ENCODE measurements at regions not wholly inside any gene's neighbourhood (a gene's known extent, or its start where the extent isn't known, plus 50 kb on each side); places are given as distances from the start of the nearest gene placed in this dataset.

GRCh38 chr5:135680713-135681112, 101.9 kb upstream of the CXCL14 start:
- no peaks in the 10 kb centered on the region for H3K36me3 ChIP-seq (ENCODE audit: insufficient read depth, insufficient read length, low read length)
- no peak for DNase-seq (ENCODE audit: low read depth, low spot score)
- no peak for TF ChIP-seq SUZ12 (IDR thresholded peaks at IDR 0.05; ENCODE audit: extremely low read depth, insufficient read depth, insufficient read length)
- TF ChIP-seq ZNF274 (IDR thresholded peaks at IDR 0.05; ENCODE audit: low read depth, low read length) = no peak
- TF ChIP-seq YY1 (IDR thresholded peaks at IDR 0.05; ENCODE audit: insufficient read depth, insufficient read length) = no peak
- H3K9ac ChIP-seq (ENCODE audit: insufficient read length, low read depth) = no peak overlapping the region
- H3K9me3 ChIP-seq (ENCODE audit: insufficient read depth, low read length) = no peaks in the 10 kb centered on the region
- H3K27me3 ChIP-seq (ENCODE audit: insufficient read depth, insufficient read length) = no peaks in the 10 kb centered on the region
- H3K4me1 ChIP-seq (ENCODE audit: insufficient read depth, insufficient read length) = no peaks in the 10 kb centered on the region
- no peak overlapping the region for H3K4me3 ChIP-seq (ENCODE audit: insufficient read length, low read depth)

- Histone ChIP-seq H3K36me3 (ENCODE audit: insufficient read depth, insufficient read length, low read length) (no peaks in the 10 kb centered on the region), H3K27me3 (ENCODE audit: insufficient read depth, insufficient read length) (no peaks in the 10 kb centered on the region), H3K9ac (ENCODE audit: insufficient read length, low read depth) (no peak overlapping the region), H3K4me1 (ENCODE audit: insufficient read depth, insufficient read length) (no peaks in the 10 kb centered on the region), H3K4me3 (ENCODE audit: insufficient read length, low read depth) (no peak overlapping the region), H3K9me3 (ENCODE audit: insufficient read depth, low read length) (no peaks in the 10 kb centered on the region)
- no peak for DNase-seq (ENCODE audit: low read depth, low spot score)
- no peak for TF ChIP-seq ZNF274 (IDR thresholded peaks at IDR 0.05; ENCODE audit: low read depth, low read length)
- TF ChIP-seq YY1 (IDR thresholded peaks at IDR 0.05; ENCODE audit: insufficient read depth, insufficient read length) = no peak
- TF ChIP-seq SUZ12 (IDR thresholded peaks at IDR 0.05; ENCODE audit: extremely low read depth, insufficient read depth, insufficient read length) = no peak
These were observed 100.0 kb upstream of the CXCL14 start for GRCh38 chr5:135678640-135679268.

GRCh38 chr5:135671966-135672365, 93.2 kb upstream of the CXCL14 start:
- Histone ChIP-seq H3K4me1 (ENCODE audit: insufficient read depth, insufficient read length) (no peaks in the 10 kb centered on the region), H3K9me3 (ENCODE audit: insufficient read depth, low read length) (no peaks in the 10 kb centered on the region), H3K27me3 (ENCODE audit: insufficient read depth, insufficient read length) (no peaks in the 10 kb centered on the region), H3K4me3 (ENCODE audit: insufficient read length, low read depth) (no peak overlapping the region), H3K36me3 (ENCODE audit: insufficient read depth, insufficient read length, low read length) (no peaks in the 10 kb centered on the region), H3K9ac (ENCODE audit: insufficient read length, low read depth) (no peak overlapping the region)
- no peak for DNase-seq (ENCODE audit: low read depth, low spot score)
- TF ChIP-seq YY1 (IDR thresholded peaks at IDR 0.05; ENCODE audit: insufficient read depth, insufficient read length) = no peak
- TF ChIP-seq SUZ12 (IDR thresholded peaks at IDR 0.05; ENCODE audit: extremely low read depth, insufficient read depth, insufficient read length) = no peak
- no peak for TF ChIP-seq ZNF274 (IDR thresholded peaks at IDR 0.05; ENCODE audit: low read depth, low read length)

- DNase-seq (ENCODE audit: low read depth, low spot score) = no peak
- TF ChIP-seq ZNF274 (IDR thresholded peaks at IDR 0.05; ENCODE audit: low read depth, low read length) = no peak
- no peak overlapping the region for H3K4me3 ChIP-seq (ENCODE audit: insufficient read length, low read depth)
- no peaks in the 10 kb centered on the region for H3K27me3 ChIP-seq (ENCODE audit: insufficient read depth, insufficient read length)
- H3K36me3 ChIP-seq (ENCODE audit: insufficient read depth, insufficient read length, low read length) = no peaks in the 10 kb centered on the region
- no peaks in the 10 kb centered on the region for H3K4me1 ChIP-seq (ENCODE audit: insufficient read depth, insufficient read length)
- no peak overlapping the region for H3K9ac ChIP-seq (ENCODE audit: insufficient read length, low read depth)
- H3K9me3 ChIP-seq (ENCODE audit: insufficient read depth, low read length) = no peaks in the 10 kb centered on the region
These were observed 92.4 kb upstream of the CXCL14 start for GRCh38 chr5:135671052-135671705.

GRCh38 chr5:135670588-135670987, 91.8 kb upstream of the CXCL14 start:
- Histone ChIP-seq H3K36me3 (ENCODE audit: insufficient read depth, insufficient read length, low read length) (no peaks in the 10 kb centered on the region), H3K4me1 (ENCODE audit: insufficient read depth, insufficient read length) (no peaks in the 10 kb centered on the region), H3K4me3 (ENCODE audit: insufficient read length, low read depth) (no peak overlapping the region), H3K9me3 (ENCODE audit: insufficient read depth, low read length) (no peaks in the 10 kb centered on the region), H3K9ac (ENCODE audit: insufficient read length, low read depth) (no peak overlapping the region), H3K27me3 (ENCODE audit: insufficient read depth, insufficient read length) (no peaks in the 10 kb centered on the region)
- DNase-seq (ENCODE audit: low read depth, low spot score) = no peak
- TF ChIP-seq SUZ12 (IDR thresholded peaks at IDR 0.05; ENCODE audit: extremely low read depth, insufficient read depth, insufficient read length) (no peak), ZNF274 (IDR thresholded peaks at IDR 0.05; ENCODE audit: low read depth, low read length) (no peak), YY1 (IDR thresholded peaks at IDR 0.05; ENCODE audit: insufficient read depth, insufficient read length) (no peak)

- DNase-seq (ENCODE audit: low read depth, low spot score) = no peak
- Histone ChIP-seq H3K4me3 (ENCODE audit: insufficient read length, low read depth) (no peak overlapping the region), H3K27me3 (ENCODE audit: insufficient read depth, insufficient read length) (no peaks in the 10 kb centered on the region), H3K36me3 (ENCODE audit: insufficient read depth, insufficient read length, low read length) (no peaks in the 10 kb centered on the region), H3K9me3 (ENCODE audit: insufficient read depth, low read length) (no peaks in the 10 kb centered on the region), H3K4me1 (ENCODE audit: insufficient read depth, insufficient read length) (no peaks in the 10 kb centered on the region), H3K9ac (ENCODE audit: insufficient read length, low read depth) (no peak overlapping the region)
- TF ChIP-seq YY1 (IDR thresholded peaks at IDR 0.05; ENCODE audit: insufficient read depth, insufficient read length) (no peak), ZNF274 (IDR thresholded peaks at IDR 0.05; ENCODE audit: low read depth, low read length) (no peak), SUZ12 (IDR thresholded peaks at IDR 0.05; ENCODE audit: extremely low read depth, insufficient read depth, insufficient read length) (no peak)
These were observed 90.6 kb upstream of the CXCL14 start for GRCh38 chr5:135669416-135669815.

- no peaks in the 10 kb centered on the region for H3K9me3 ChIP-seq (ENCODE audit: insufficient read depth, low read length)
- H3K4me3 ChIP-seq (ENCODE audit: insufficient read length, low read depth) = no peak overlapping the region
- H3K27me3 ChIP-seq (ENCODE audit: insufficient read depth, insufficient read length) = no peaks in the 10 kb centered on the region
- H3K36me3 ChIP-seq (ENCODE audit: insufficient read depth, insufficient read length, low read length) = no peaks in the 10 kb centered on the region
- DNase-seq (ENCODE audit: low read depth, low spot score) = no peak
- no peaks in the 10 kb centered on the region for H3K4me1 ChIP-seq (ENCODE audit: insufficient read depth, insufficient read length)
- TF ChIP-seq YY1 (IDR thresholded peaks at IDR 0.05; ENCODE audit: insufficient read depth, insufficient read length) = no peak
- TF ChIP-seq ZNF274 (IDR thresholded peaks at IDR 0.05; ENCODE audit: low read depth, low read length) = no peak
- TF ChIP-seq SUZ12 (IDR thresholded peaks at IDR 0.05; ENCODE audit: extremely low read depth, insufficient read depth, insufficient read length) = no peak
- no peak overlapping the region for H3K9ac ChIP-seq (ENCODE audit: insufficient read length, low read depth)
These were observed 88.9 kb upstream of the CXCL14 start for GRCh38 chr5:135667673-135668072.

All from NT2/D1 (cell line).